HG02623 (cell line): ENCODE measurements at regions not wholly inside any gene's neighbourhood (a gene's known extent, or its start where the extent isn't known, plus 50 kb on each side); places are given as distances from the start of the nearest gene placed in this dataset.
"Not testable (repeated sequence)": the region's sequence is repeated elsewhere in the genome, so short reads cannot be mapped to it uniquely, and the experiment has no call there.

Experiments
- ATAC-seq: cut with Tn5 transposase; IDR thresholded peaks from one replicate; pipeline ENCODE4 v1.9.1; 2021; ENCODE audit warnings: moderate library complexity; ENCODE audit not compliant: unreplicated experiment

GRCh38 chr5:14996997-14997396, 125.4 kb upstream of the ANKH start:
- peak; percentile 77 for ATAC-seq

- ATAC-seq: no peak
These were observed 123.7 kb upstream of the ANKH start for GRCh38 chr5:14995229-14995628.

GRCh38 chr5:14993459-14994133, 122.0 kb upstream of the ANKH start:
- ATAC-seq: not testable (repeated sequence)

GRCh38 chr5:14992751-14993458, 121.3 kb upstream of the ANKH start:
- peak; percentile 81 for ATAC-seq

DNA sequence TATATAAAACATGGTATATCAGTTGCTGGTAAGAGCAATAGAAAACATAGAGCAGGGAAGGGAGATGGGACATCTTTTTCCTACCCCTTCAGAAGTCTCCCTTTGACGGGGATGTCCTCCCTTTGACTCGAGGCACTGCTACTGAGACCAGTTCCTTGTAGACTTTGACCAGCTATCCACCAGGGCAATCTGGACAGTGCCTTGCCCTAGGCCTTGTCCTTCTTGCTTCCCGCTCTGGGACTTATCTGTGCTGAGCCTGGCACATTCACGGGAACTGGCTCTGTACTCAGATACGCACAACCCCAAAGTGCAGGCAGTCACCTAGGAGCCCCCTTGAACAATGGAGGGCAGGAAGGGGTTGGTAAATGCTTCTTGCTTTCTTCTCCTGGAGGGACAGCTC, 116.6 kb upstream of the ANKH start:
- no peak for ATAC-seq

- no peak for ATAC-seq
These were observed 114.8 kb upstream of the ANKH start for GRCh38 chr5:14986413-14986812.

GRCh38 chr5:14983666-14984441, 112.3 kb upstream of the ANKH start:
- no peak for ATAC-seq

GRCh38 chr5:14980698-14981097, 109.1 kb upstream of the ANKH start:
- ATAC-seq: no peak

GRCh38 chr5:14977058-14977685, 105.6 kb upstream of the ANKH start:
- ATAC-seq: no peak

- ATAC-seq: no peak
These were observed 104.9 kb upstream of the ANKH start for GRCh38 chr5:14976486-14976885.

DNA sequence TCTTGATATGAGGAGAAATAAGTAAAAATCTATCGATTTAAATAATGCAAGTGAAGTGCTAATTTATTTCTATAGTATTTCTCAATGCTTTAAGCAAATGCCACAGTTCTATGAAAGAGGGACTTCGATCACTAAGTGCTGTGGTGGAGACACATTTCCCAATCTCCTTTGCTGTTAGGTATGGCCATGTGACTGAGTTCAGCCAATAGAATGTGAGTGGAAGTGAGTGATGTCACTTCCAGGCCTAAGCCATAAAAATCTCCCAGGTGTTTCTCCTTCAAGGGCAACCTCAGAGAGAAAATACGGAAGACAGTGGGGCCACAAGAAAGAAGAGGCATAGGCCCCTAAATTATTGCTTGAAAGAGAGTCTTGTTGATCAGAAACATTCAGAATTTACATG, 100.3 kb upstream of the ANKH start:
- ATAC-seq: no peak

GRCh38 chr5:14968796-14969195, 97.2 kb upstream of the ANKH start:
- ATAC-seq: no peak

DNA sequence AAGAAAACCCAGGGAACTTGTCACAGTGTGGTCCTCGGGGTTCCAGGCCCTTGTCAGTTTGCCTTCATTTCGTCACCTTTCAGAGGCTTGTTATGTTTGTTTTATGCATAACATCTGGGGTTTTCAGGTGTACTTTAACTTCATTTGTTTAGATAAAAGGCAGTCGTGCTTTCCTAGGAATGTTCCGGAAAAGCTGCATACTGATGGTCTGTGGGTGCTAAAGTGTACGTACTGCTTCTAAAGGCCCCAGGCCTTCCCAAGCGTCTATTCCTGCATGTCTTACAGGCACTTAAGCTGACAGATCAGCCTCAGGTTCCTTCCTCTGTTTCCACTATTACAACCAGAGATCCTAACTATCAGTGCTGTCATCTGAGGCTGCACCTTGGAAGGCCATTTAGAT, 95.6 kb upstream of the ANKH start:
- ATAC-seq: no peak

GRCh38 chr5:14965815-14966214, 94.2 kb upstream of the ANKH start:
- ATAC-seq: no peak

DNA sequence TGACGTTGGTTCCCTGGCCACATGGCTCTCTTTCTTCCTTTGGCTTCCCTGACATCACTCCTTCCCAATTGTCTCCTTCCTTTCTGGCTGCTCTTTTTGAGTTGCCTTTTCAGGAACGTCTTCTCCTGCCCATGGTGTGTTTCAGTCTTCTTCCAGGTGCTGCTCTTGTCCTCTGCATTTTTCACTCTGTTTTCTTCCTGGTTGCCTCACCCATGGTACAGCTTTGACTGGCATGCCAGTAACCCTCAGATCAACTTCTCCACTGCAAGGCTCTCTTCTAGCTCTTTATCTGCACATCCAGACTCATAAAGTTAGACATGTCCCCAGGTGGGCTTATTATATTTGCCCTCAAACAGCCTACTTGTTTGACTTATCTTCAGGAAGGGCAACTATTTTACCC, 91.0 kb upstream of the ANKH start:
- no peak for ATAC-seq

DNA sequence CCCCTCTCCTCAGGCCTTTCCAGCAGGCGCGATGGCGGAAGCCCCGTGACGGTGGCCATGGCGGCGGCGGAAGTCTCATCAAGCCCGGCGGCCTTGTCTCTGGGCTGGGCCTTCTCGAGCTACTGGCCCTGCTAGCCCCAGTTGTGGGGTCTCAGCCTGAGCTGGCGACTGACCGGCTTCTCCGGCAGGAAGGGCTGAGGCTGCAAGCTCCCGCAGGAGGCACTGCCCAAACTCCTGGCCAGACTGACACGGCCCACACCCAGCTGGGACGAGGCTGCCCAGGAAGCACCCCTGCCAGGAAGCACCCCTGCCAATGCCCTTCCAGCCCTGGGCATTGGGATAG, 88.5 kb upstream of the ANKH start:
- ATAC-seq: no peak

DNA sequence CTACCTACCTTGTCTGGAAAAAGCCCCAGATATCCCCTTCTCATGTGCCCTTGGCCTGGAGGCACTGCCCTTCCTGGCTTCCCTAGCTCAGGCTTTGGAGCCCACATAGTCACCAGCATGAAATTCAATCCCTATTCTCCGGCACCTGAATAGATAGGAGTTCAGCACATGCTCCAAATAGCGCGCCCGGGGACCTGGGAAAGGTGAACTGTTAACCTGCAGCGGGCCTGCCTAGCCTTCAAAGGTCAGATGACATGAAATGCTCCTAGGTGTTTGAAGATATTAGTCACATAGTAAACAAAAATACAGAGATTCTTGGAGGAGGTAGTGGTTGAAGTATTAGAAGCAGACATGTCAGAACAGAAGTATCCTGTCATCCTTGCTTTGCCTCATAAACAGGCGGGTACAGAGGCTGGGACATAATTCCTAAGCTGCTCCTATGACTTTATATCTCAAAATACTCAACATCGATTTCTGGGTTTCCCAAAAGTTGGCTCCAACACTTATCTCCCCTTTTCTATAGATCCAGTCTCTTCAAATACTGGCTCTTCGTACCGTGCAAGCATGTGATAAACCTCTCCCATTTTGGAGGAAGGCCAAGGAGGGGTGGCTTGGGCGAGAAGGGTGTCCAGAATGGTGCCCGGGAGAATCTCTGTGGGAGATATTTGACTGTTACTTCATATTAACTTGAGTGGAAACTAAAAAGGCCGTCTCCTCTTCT, 88.0 kb upstream of the ANKH start:
- ATAC-seq: no peak

GRCh38 chr5:14958188-14958587, 86.6 kb upstream of the ANKH start:
- ATAC-seq: no peak

- ATAC-seq: no peak
These were observed 85.0 kb upstream of the ANKH start for GRCh38 chr5:14956423-14957046.

GRCh38 chr5:14954616-14955343, 83.2 kb upstream of the ANKH start:
- no peak for ATAC-seq
